SW480 (cell line): ENCODE measurements at regions not wholly inside any gene's neighbourhood (a gene's known extent, or its start where the extent isn't known, plus 50 kb on each side); places are given as distances from the start of the nearest gene placed in this dataset.
A peak's percentile ranks its signal among the peaks of the same experiment; 100 is the strongest.

Experiments
- DNase-seq: peaks from one replicate; pipeline ENCODE4 v3.0.0-alpha.2; 2016; ENCODE audit warnings: low spot score

GRCh38 chr3:158970006-158970405 is 168.2 kb downstream of the MFSD1 start:
- no peak for DNase-seq

- no peak for DNase-seq
These were observed 173.1 kb downstream of the MFSD1 start for GRCh38 chr3:158974904-158975303.

- no peak for DNase-seq
These were observed 175.1 kb downstream of the MFSD1 start for GRCh38 chr3:158976966-158977365.

- no peak for DNase-seq
These were observed 175.6 kb downstream of the MFSD1 start for GRCh38 chr3:158977497-158977896.

GRCh38 chr3:158983216-158984099 is 181.6 kb downstream of the MFSD1 start:
- DNase-seq, result no peak

- peak; percentile 16 for DNase-seq
These were observed 189.4 kb downstream of the MFSD1 start for GRCh38 chr3:158991146-158991705.

GRCh38 chr3:158992463-158992862 is 190.6 kb downstream of the MFSD1 start:
- no peak for DNase-seq

GRCh38 chr3:158994386-158994785 is 192.5 kb downstream of the MFSD1 start:
- DNase-seq, result no peak

- DNase-seq, result no peak
These were observed 199.9 kb downstream of the MFSD1 start for GRCh38 chr3:159001711-159002110.

- no peak for DNase-seq
These were observed 203.3 kb downstream of the MFSD1 start for GRCh38 chr3:159005137-159005536.

GRCh38 chr3:159007331-159007730 is 205.5 kb downstream of the MFSD1 start:
- no peak for DNase-seq

GRCh38 chr3:159008401-159008800 is 206.5 kb downstream of the MFSD1 start:
- DNase-seq, result no peak

- DNase-seq, result no peak
These were observed 216.5 kb downstream of the MFSD1 start for GRCh38 chr3:159018341-159018740.

GRCh38 chr3:159025733-159026132 is 223.9 kb downstream of the MFSD1 start:
- no peak for DNase-seq

- no peak for DNase-seq
These were observed 224.7 kb downstream of the MFSD1 start for GRCh38 chr3:159026510-159026909.

GRCh38 chr3:159028706-159029105 is 226.9 kb downstream of the MFSD1 start:
- no peak for DNase-seq

- no peak for DNase-seq
These were observed 227.6 kb downstream of the MFSD1 start for GRCh38 chr3:159029306-159030026.

- DNase-seq, result no peak
These were observed 228.3 kb downstream of the MFSD1 start for GRCh38 chr3:159030138-159030670.

- DNase-seq, result no peak
These were observed 229.2 kb downstream of the MFSD1 start for GRCh38 chr3:159030886-159031679.

- no peak for DNase-seq
These were observed 230.5 kb downstream of the MFSD1 start for GRCh38 chr3:159032311-159032710.

- DNase-seq, result no peak
These were observed 236.6 kb downstream of the MFSD1 start for GRCh38 chr3:159038405-159038804.

- DNase-seq, result no peak
These were observed 237.4 kb downstream of the MFSD1 start for GRCh38 chr3:159039286-159039685.
